GM21381 (cell line): ENCODE measurements at regions not wholly inside any gene's neighbourhood (a gene's known extent, or its start where the extent isn't known, plus 50 kb on each side); places are given as distances from the start of the nearest gene placed in this dataset.
"Not testable (repeated sequence)": the region's sequence is repeated elsewhere in the genome, so short reads cannot be mapped to it uniquely, and the experiment has no call there.

Source experiments
- ATAC-seq: cut with Tn5 transposase; IDR thresholded peaks from one replicate; pipeline ENCODE4 v1.9.1; 2021; ENCODE audit warnings: mild to moderate bottlenecking, moderate library complexity; ENCODE audit not compliant: unreplicated experiment

DNA sequence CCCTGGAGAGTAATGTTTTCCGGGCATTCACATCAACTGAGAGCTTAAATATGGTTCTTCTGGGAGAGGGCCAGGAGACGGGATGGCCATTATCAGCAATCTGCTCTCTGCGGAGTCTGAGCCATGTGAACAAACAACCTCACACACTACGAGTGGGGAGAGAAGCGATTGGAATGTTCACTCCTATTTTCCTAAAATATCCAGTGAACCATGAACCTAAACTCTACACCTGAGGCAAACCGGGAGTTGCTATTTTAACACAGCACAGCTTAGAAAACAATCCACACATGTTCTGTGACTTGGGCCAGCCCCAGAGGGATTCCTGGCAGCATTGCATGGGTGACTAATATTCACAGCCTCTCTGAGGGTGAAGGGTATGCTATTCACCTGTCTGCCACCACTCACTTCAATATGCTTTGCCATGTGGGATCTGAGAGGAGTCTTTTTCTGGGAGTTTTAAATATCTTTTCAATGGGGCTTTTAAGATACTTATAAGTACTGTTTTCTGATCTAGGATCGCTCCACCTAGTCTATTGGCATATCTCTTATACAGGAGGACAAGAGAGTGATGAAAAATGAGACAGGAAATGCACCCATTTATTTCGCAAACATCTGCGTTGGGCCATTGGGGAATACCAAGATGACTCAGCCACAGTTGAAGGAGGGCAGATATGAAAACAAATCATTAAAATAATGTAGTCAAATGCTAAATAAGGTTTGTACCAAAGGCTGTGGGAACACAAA is 72.6 kb upstream of the SERP2 start:
- peak; percentile 53 for ATAC-seq

DNA sequence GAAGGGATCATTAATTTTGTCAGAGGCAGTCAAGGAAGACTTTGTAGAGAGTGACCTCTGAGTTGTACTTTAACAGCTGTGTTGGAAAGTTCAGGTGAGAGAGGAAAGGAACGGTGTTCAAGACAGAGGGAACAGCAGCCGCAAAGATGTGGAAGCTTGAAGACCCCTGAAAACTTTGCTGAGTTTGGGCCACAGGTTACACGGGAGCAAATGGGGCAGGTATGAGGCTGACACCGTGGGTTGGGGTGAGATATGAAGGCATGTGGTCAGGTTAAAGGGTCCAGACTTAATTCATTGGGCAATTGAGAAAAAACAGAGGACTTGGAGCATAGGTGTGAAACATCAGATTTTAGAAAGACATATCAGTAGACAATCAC is 72.0 kb upstream of the SERP2 start:
- no peak for ATAC-seq

DNA sequence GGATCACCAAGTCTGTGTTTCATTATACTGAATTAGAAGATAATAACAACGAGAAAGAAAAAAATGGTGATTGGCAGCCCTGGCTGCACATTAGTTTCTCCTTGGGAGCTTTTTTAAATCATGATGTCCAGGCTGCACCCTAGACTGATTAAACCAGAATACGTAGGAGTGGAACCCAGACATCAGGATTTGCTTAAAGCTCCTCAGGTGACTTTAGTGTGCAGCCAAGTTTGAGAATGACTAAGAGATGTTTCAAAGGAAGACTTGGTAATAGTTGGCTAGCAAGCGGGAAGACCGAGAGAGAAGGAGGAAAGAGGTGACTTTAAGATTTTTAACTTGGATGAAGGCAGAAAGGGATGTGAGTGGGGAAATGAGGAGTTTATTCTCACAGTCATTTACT is 71.4 kb upstream of the SERP2 start:
- ATAC-seq: no peak

DNA sequence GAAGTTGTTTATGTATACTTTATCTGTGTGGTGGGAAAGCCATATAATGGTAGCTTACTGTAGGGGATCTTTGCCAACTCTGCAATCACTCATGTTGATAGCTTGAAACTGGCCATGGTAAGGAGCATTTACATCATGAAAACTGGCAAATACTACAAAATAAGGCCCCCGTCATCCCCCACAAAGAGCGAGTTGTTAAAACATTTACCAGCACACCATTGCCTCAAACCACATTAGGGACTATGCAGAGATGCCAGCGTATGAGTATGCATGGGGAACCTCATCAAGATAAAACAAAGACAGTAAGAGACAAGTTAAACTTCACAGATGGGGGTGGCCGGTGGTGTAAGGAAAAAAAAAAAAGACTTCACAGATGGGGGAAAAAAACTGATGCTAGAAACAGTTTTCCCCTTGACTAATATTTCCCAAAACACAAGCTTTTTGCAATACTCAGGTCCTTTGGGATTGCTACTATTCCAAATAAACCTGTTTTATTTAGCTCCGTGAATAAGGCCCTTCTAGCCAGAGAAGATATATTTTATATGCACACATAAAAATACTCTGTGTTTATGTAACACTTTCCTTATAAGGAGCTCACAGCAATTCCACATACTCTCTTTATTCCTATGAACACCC is 70.6 kb upstream of the SERP2 start:
- no peak for ATAC-seq

DNA sequence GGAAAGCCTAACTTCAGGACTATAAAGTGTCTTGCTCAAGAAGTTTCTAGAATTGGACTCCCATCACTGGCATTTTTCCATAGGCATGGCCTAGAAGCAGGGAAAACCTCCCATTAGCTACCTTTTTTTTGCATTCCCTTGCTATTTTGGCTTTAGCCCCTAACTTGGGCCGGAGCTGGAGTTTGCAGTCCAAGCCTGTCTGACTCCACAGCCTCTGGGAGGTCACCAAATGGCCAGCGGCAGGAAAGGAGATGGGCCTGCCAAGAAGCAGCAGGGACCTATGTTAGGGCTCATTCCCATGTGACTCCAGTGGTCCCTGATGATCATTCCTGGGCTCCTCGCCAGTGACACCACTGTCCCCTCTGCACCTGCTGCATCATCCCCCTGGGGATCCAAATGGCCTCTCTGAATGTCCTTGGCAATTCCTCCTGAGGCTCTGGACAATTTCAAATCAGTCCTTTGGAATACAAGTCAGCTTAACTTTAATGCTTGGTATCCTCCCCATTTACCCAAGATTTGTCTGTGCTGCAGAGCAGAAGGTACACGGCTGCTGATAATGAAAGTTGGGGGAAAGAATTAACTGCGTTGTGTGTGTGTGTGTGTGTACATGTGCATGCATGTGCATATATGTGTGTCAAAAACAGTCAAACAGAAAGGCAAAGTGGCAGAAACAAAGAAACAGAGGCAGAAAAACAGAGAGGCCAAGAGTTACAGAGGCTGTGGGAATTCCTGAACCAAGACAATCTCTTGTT is 69.8 kb upstream of the SERP2 start:
- ATAC-seq: no peak

DNA sequence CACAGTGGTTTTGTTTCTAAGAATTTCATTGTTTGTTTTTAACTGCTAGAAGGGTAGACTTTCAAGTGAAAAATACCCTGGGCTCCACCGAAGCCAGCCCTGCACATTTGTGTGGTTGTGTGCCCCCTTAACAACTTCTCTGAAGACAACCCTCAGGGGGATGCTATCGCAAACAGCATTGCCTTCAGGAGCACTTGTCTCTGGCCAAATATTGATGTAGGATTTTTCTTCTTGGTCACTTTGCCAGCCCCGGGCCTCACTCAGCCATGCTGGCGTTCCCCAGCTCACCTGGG is 69.2 kb upstream of the SERP2 start:
- no peak for ATAC-seq

DNA sequence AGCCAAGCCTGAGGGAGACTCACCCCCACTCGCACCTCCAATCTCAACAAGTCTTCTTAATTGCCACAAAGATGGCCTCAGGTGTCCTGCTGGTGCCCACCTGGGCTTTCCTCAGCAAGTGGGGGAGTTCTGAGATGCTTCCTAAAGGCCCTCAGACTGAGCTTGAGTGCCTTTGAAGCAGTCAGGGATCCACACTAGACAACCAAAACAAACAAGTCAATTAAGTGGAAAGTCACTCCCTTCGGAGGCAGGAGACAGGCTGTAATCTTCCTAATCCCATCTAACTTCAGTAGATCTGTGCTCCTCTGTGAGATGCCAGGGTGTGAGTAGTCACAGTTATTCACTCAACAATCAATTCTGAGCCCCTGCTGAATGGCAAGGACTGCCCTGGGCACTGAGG is 68.3 kb upstream of the SERP2 start:
- no peak for ATAC-seq

DNA sequence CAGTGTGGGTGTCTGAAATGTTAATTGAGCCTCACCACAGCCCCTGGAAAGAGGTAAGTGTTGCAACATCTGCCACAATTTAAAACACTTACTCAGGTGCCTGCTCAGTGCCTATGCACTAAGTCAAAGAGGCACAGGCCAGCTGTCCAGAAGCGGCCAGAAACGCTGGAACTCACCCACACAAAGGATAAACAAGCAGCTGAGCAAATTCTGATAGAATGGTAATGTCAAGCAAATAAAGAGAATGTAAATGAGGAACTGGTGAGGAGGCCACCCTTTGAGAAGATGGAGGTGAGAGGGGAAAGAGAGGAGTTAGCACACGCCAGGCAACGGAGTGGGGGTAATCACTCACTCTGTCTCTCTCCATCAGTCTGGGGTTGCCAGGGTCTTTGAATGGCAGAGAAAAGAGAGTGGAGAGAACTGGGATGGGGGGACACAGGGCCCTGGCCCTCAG is 67.7 kb upstream of the SERP2 start:
- ATAC-seq: no peak

DNA sequence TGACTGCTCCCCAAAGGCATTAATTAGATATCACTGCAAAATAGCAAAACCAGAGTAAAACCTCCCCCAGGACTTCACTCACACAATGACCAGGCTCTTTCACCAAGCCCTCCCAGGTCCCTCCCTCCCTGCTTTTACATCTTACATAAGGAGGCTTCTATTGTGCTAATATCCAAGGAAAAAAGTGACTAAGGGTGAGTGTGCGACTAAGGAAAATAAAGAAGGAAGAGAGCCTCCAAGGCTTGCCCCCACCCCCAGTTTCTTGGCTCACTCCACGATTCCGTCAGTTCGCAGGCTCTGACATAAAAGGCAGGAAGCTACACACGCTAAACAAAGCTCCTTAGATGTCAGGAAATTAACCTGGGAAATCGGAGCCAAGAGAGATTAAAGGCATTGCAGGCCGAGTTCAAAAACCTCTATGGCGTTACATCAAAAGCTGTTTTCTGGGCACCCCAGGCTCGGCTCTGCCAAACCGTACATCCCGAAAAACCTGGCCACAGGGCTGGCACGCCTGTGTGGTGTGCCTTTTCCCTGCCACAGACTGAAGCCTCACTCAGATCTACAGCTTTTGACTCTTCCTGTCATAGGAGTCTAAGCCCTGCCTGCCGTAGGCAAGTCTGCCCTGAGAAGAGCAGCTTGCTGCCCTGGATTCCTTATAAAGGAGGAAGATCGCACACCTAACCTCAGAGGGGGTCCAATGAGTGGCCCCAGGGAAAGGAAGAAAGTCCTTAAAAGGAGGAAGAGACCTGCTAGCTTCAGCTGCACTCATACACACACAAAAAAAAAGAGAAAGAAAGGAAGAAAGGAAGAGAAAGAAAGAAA is 67.0 kb upstream of the SERP2 start:
- ATAC-seq: no peak

DNA sequence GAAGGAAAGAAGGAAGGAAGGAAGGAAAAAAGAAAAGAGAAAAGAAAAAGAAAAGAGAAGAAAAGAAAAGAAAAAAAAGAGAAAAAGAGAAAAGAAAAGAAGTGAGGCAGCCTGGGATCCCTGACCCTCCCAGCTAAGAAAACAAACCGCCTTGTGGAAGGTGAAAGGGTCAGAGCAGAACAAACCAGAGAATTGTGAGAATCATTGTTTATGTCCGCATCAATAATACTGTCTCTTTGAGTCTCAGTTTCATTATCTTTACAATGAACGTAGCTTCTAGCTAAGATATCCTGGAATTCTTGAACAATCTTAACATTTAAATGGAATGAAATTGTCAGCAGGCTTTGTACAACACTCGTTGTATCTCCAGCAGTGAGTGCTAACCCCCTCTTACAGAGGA is 66.4 kb upstream of the SERP2 start:
- no peak for ATAC-seq

DNA sequence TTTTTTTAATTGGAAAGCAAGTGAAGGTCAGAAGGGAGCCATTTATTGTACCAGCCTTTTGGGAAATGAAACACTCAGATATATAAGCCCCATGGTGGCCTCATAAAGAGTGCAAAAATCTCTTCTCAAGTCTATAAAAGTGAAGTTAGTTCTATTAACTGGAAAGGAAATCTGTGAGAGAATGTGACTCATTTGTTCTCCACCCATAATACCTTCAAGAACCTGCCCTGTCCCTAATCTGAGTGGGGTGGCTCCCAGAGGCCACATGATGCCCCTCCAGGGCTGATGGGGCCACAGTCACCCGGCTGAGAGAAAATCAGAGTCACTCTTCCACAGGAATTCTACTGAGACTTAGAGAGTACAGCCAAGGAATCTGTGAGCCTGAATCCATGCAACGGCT is 65.8 kb upstream of the SERP2 start:
- ATAC-seq: no peak

DNA sequence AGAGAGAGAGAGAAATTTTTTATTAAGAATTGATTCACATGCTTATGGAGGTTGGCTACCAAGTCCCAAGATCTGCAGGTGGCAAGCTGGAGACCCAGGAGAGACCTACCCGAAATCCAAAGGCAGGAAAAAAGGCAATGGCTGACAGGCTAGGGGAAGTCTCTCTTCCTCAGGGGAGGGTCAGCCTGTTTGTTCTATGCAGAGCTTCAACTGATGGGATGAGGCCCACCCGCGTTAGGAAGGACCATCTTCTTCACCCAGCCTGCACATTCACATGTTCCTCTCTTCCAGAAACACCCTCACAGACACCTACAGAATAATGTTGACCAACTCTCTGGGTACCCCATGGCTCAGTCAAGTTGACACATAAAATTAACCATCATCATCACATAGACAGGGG is 65.3 kb upstream of the SERP2 start:
- ATAC-seq: no peak

DNA sequence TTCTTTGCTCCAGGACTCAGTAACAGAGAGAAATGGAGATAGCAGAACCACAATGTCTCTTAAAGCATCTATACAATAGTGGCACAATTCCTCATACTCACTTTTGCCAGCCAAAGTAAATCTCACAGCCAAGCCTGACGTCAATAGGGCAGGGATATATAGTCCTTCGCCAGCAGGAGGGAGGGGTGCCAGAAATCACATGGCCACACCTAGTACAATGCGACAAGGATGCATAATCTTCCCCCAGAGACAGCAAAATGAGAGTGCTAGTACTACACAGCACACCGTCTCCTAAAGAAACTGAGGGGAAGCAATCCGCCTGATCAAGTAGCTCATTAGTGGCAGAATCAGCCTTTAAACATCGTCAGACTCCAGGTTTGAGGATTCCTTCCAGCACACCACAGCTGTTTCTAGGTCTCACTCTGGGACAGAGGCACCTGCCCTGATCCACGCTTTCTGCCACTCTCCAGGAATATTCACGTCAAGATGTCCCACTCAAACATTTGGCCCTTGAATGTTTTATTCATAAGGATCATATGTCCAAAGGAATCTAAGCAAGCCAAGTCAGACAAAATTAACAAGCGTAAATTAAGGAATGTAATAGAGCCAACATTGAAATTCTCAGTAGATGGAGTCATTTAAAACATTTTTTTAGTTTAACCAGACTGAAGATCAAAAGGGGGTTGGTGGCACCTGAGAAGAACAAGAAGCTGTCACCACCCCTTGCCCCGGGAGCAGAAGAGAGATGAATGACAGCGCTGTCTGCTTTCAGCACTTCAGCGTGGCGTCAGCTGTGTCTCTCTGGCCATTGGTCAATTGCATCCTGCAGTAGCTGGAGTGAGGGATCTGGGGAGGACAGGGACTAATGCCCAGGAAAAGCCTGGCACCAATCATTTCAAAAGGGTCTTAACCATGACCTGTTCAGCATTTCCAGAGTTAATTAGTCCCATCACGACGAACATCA is 63.5 kb upstream of the SERP2 start:
- ATAC-seq: no peak

DNA sequence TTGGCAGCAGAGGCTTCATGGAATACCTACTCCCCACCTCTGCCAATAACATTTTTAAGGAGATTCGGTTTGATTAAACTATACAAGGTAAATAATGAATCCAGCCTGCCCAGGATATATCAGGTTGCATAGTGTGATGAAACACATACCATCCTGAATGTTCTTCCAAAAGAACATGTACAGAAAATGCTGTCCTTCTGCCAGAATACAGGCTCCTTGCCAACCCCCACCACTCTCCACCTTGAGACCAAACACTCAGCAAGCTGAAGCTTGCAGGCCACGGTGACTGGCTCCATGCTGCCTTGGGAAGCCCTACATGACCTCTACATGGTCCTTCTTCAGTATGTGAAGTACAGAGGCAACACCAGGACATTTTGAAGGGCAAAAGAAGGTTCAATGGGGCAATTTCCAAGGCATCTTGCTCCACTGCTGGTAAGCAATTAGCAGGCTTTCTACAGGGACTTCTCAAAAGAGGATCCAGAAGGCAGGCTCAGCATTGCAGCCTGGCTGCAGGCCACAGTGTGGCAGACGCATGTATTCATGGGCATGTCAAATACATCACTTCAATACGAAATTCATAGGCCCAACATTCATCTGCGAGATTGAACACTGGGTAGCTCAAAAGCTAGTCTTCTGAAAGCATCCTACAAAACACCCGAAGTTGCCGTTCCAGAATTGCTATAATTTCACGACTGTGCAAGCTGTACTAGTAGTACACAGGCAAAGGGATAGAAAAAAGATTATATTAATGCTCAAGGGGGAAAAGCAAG is 62.4 kb upstream of the SERP2 start:
- ATAC-seq: no peak

DNA sequence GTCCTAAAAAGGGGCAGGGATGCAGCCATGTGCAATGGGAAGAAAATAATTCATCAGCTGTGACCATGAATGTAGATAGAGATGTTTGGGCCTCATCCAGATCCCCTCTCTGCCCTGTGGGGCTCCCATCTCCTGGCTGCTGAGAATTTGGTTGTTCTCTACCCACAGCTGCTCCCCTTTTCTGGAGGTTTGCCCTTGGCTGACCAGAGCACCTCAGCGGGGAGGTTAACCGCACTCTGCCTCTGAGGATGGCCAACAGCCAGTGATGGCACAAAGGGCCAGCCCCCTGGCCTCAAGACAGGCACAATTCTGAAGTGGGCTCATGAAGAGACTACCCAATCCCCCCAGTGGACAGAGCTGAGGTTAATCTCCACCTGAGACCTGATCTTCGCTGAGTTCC is 61.5 kb upstream of the SERP2 start:
- no peak for ATAC-seq

DNA sequence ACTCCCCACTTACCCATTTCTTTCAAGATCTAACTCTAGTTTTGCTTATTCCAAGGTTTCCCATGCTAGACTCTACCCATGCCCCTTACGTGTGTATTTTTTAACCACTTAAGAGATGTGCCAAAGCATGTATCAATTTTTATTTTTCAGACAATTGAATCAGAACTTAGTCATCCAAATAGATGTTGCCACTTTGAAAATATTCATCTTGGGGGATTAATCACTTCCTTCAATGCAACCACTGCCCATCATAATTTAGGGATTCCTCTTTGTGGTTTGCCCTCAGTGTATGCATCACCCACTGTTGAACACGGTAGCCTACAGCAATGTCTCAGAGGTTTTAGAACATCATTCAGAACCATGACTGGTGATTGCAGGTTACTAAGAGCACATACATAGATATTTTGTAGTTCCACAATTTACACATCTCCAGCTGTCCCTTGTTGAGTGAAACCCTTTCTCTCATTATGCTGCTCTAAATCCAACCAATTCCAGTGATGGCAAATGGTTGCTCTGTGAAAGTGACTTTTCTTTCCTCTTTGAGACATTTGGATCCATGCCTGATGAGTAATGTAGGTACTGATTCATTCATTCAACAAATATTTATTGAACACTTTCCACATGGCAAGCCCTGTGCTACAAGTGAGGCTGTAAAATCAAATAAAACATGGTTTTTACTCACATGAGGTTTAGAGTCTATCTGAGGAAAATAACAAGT is 60.6 kb upstream of the SERP2 start:
- no peak for ATAC-seq

DNA sequence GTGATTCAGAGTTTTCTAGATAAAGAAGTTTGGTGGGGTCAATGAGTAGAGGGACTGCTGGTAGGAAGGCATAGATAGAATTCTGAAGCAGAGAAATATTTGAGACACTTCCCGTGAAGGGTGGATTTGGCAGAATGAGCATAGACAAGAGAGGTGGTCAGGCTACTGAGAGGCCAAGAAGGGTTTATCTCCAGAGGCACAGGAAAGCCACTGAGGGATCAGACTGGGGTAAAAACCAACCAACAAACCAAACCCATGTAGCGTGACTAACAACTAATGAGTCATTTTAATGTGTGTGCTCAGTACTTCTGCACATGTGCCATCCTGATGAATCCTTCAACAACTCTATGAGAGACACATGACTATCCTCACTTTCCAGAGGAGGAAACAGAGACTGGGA is 60.0 kb upstream of the SERP2 start:
- no peak for ATAC-seq

DNA sequence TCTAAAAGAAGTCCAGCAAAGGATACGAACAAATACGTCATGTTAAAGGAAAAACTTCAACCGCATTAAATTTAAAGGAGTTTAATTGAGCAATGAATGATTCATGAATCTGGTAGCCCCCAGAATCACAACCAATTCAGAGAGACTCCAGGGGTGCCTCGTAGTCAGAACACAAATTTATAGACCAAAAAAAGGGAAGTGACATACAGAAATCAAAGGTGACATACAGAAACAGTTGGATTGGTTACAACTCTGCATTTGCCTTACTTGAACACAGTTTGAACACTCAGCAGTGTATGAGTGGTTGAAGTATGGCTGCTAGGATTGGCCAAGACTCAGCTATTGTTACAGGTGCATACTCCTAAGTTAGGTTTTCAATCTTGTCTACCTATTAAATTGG is 59.5 kb upstream of the SERP2 start:
- not testable (repeated sequence) for ATAC-seq

DNA sequence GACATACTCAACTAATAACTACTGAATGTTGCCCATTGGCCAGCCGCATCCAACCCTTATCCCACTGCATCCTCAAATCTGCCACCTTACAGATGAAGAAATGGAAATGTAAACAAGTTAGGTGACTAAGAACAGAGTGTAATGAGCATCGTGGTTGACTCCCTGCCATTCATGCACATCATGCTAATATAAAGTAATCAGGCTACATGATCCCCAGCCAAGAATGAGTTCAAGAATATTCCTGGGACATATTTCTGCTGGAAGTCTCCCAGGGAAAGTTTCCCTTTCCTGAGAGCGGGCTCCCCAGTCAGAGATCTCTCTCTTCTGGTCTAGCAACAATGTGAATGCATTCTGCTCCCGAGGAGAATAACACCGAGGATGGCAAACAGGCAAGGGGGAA is 55.9 kb upstream of the SERP2 start:
- ATAC-seq: no peak
